Testis (tissue), 2 donors: ENCODE measurements at regions not wholly inside any gene's neighbourhood (a gene's known extent, or its start where the extent isn't known, plus 50 kb on each side); places are given as distances from the start of the nearest gene placed in this dataset.

Source experiments
- CTCF ChIP-seq, 3 experiments: fragments of 450-650 bp in 2 of 3; fragments of 200-600 bp in 1 of 3; sonication (generic) in 1 of 3; IDR thresholded peaks; one replicate each; pipeline ENCODE4 v1.5.1; 2016 to 2019; ENCODE audit warnings: antibody characterized with exemption in 3 of 3, mild to moderate bottlenecking in 2 of 3, moderate library complexity in 1 of 3
- POLR2A ChIP-seq: fragments of 450-650 bp; IDR thresholded peaks from one replicate; pipeline ENCODE4 v1.6.1; 2017; ENCODE audit warnings: antibody characterized with exemption, mild to moderate bottlenecking, moderate library complexity

GRCh38 chr2:37760471-37760870 lies 89.0 kb upstream of the CDC42EP3 start:
- TF ChIP-seq POLR2A, result no peak
- TF ChIP-seq CTCF (IDR thresholded peaks at IDR 0.05), result no peak
